K562 (cell line): ENCODE measurements at regions not wholly inside any gene's neighbourhood (a gene's known extent, or its start where the extent isn't known, plus 50 kb on each side); places are given as distances from the start of the nearest gene placed in this dataset.

Source experiments
- CEBPZ ChIP-seq: fragments of 150-350 bp; IDR thresholded peaks from 2 replicates; pipeline ENCODE4 v1.6.1; 2014; ENCODE audit warnings: low read depth, mild to moderate bottlenecking, low read length, borderline replicate concordance
- CREB3L1 ChIP-seq: fragments of 450-650 bp; IDR thresholded peaks from 2 replicates; pipeline ENCODE4 v1.6.1; 2014; ENCODE audit warnings: low read depth, mild to moderate bottlenecking, moderate library complexity, borderline replicate concordance
- E4F1 ChIP-seq: fragments of 250-450 bp; sonication (Bioruptor Pico); IDR thresholded peaks from 2 replicates; pipeline ENCODE4 v1.5.0; 2021; ENCODE audit warnings: mild to moderate bottlenecking, borderline replicate concordance
- ESRRA ChIP-seq: fragments of 450-650 bp; IDR thresholded peaks from 2 replicates; pipeline ENCODE4 v1.6.1; 2014; ENCODE audit warnings: low read depth, mild to moderate bottlenecking, moderate library complexity, borderline replicate concordance
- MXD1 ChIP-seq: fragments of 250-450 bp; sonication (Bioruptor Pico); IDR thresholded peaks from 2 replicates; pipeline ENCODE4 v1.8.0; 2021; ENCODE audit warnings: borderline replicate concordance, mild to moderate bottlenecking, moderate library complexity; ENCODE audit not compliant: poor library complexity, severe bottlenecking
- NR2F6 ChIP-seq: fragments of 450-650 bp; formaldehyde crosslinking; IDR thresholded peaks from 2 replicates; pipeline ENCODE4 v1.4.0; 2020; ENCODE audit warnings: mild to moderate bottlenecking
- PHB ChIP-seq: fragments of 250-450 bp; sonication (Bioruptor Pico); IDR thresholded peaks from 2 replicates; pipeline ENCODE4 v1.5.0; 2021
- POLR3A ChIP-seq: IDR thresholded peaks from 2 replicates; pipeline ENCODE4 v1.6.1; 2011; ENCODE audit warnings: borderline replicate concordance, mild to moderate bottlenecking, moderate library complexity; ENCODE audit not compliant: insufficient read length, insufficient read depth; ENCODE audit errors: extremely low read depth
- SRSF9 ChIP-seq: fragments of 200-400 bp; formaldehyde crosslinking; IDR thresholded peaks from 2 replicates; pipeline ENCODE4 v1.6.1; 2017; ENCODE audit warnings: low read depth, low read length, borderline replicate concordance
- STAT5A ChIP-seq: IDR thresholded peaks from 2 replicates; pipeline ENCODE4 v1.6.1; 2012; ENCODE audit warnings: low read length, inconsistent platforms, borderline replicate concordance
- USF1 ChIP-seq: sonication (generic); formaldehyde crosslinking; IDR thresholded peaks from 2 replicates; pipeline ENCODE4 v1.9.0; 2022; ENCODE audit warnings: mild to moderate bottlenecking, missing genetic modification reagents
- ZC3H11A ChIP-seq: IDR thresholded peaks from 2 replicates; pipeline ENCODE4 v1.6.1; 2012; ENCODE audit warnings: low read depth, low read length, improper control_type of control experiment
- ZNF133 ChIP-seq: fragments of 250-450 bp; sonication (Bioruptor Pico); IDR thresholded peaks from 2 replicates; pipeline ENCODE4 v1.4.0; 2020; ENCODE audit warnings: mild to moderate bottlenecking
- ZNF609 ChIP-seq: sonication (generic); formaldehyde crosslinking; IDR thresholded peaks from 2 replicates; pipeline ENCODE4 v1.8.1; 2023; ENCODE audit warnings: missing genetic modification reagents, mild to moderate bottlenecking, borderline replicate concordance

- TF ChIP-seq POLR3A = no peak
- no peak for TF ChIP-seq E4F1 (CRISPR knock-in tag)
- TF ChIP-seq ZNF609 = no peak
- TF ChIP-seq NR2F6 (CRISPR knock-in tag) = no peak
- TF ChIP-seq ZNF133 (CRISPR knock-in tag) = no peak
- TF ChIP-seq CEBPZ = no peak
- TF ChIP-seq CREB3L1 = 0 out of 2 replicates have a peak, but pooled peaks have one; percentile 7
- no peak for TF ChIP-seq ZC3H11A
- TF ChIP-seq PHB = no peak
- no peak for TF ChIP-seq SRSF9
- 0 out of 2 replicates have a peak, but pooled peaks have one; percentile 36 for TF ChIP-seq ESRRA
- TF ChIP-seq USF1 = no peak
- TF ChIP-seq STAT5A = 0 out of 2 replicates have a peak, but pooled peaks have one; percentile 44
- TF ChIP-seq MXD1 (CRISPR knock-in tag) = no peak
These were observed 388.1 kb upstream of the SPRED2 start (continued) for GRCh38 chr2:65820454-65820853.
